ENCODE measurements at regions not wholly inside any gene's neighbourhood (a gene's known extent, or its start where the extent isn't known, plus 50 kb on each side); places are given as distances from the start of the nearest gene placed in this dataset.

DNA sequence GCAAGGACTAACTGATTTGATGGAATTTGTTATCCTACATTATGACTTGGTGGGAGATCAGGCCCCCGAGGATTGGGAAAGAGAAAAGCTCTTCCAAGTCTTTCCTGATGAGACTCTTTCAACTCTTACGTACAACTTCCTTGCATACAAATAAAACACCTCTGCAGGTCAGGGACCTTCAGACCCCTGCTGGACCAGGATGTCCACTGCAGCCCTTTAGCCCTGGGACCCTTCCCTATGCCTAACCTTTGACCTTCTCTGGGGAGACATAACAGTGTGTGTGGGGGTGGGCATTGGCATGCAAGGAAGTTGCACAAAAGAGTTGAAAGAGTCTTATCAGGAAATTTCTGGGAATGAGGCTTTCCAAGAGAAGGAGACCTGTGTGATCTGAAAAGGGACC, 859.4 kb downstream of the TYW1 start:
- TF ChIP-seq, protein P1, sequence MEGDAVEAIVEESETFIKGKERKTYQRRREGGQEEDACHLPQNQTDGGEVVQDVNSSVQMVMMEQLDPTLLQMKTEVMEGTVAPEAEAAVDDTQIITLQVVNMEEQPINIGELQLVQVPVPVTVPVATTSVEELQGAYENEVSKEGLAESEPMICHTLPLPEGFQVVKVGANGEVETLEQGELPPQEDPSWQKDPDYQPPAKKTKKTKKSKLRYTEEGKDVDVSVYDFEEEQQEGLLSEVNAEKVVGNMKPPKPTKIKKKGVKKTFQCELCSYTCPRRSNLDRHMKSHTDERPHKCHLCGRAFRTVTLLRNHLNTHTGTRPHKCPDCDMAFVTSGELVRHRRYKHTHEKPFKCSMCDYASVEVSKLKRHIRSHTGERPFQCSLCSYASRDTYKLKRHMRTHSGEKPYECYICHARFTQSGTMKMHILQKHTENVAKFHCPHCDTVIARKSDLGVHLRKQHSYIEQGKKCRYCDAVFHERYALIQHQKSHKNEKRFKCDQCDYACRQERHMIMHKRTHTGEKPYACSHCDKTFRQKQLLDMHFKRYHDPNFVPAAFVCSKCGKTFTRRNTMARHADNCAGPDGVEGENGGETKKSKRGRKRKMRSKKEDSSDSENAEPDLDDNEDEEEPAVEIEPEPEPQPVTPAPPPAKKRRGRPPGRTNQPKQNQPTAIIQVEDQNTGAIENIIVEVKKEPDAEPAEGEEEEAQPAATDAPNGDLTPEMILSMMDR (conservative IDR thresholded peaks at IDR 0.05; ENCODE audit: low read length) = no peak
- TF ChIP-seq EZH2phosphoT487 (IDR thresholded peaks at IDR 0.05; ENCODE audit: borderline replicate concordance) = no peak
